ENCODE measurements at regions not wholly inside any gene's neighbourhood (a gene's known extent, or its start where the extent isn't known, plus 50 kb on each side); places are given as distances from the start of the nearest gene placed in this dataset.

GRCh38 chr4:57682275-57682674, 572.1 kb upstream of the IGFBP7 start:
- no peak for DNase-seq

DNA sequence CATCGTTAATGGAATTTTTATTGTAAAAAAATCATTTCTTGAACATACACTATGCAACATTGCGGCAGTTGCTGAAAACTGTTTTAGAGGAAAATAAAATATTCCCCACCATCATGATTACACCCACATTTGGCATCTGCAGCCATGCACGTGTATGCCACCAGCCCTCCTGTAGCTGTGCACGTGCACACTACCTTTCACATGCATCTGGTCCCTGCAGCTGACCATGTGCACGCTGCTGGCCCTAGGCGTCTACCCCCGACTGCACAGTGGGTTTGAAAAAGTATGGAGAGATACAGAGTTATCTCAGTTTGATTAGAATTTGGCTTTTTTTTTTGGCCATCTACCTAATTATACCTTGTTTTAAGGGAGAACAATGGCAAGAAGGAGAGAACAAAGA, 569.8 kb upstream of the IGFBP7 start:
- no peak for DNase-seq

DNA sequence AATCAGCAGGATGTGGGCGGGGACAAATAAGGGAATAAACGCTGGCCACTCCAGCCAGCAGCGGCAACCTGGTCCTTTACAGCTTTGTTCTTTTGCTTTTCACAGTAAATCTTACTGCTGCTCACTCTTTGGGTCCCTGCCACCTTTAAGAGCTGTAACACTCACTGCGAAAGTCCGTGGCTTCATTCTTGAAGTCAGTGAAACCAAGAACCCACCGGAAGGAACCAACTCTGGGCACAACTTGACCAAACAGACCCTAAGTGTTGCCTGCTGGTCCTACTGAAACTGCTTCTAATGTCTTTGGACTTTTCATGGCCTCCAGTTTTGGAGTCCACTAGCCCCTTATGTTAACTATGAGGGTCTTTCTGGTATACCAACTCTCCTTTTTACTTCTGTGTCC, 566.2 kb upstream of the IGFBP7 start:
- DNase-seq = no peak

- no peak for DNase-seq
Observed at GRCh38 chr4:57672846-57673433, 562.8 kb upstream of the IGFBP7 start.

- no peak for DNase-seq
Observed at GRCh38 chr4:57668621-57669020, 558.4 kb upstream of the IGFBP7 start.

DNA sequence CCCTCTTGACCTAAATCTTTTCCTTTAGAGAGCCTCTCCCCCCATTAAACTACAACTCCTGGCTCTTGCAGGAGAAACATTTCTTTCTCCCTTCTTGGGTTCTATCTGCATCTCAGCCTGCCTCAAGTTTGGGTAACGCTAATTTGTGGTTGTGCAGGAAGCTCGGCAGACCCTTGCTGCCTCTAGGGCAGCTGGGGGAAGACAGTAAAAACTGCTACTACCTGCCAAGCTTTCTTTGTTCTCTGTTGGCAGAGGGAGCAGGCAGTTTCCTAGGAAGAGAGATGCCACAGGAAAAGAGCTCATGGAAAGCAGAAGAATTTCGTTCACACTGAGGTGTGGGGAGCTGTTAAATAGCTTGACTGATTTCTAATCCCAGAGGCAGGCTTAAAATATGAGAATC, 555.6 kb upstream of the IGFBP7 start:
- DNase-seq = no peak

GRCh38 chr4:57661517-57662090, 551.4 kb upstream of the IGFBP7 start:
- no peak for DNase-seq

GRCh38 chr4:57658673-57659072, 548.5 kb upstream of the IGFBP7 start:
- DNase-seq = no peak

GRCh38 chr4:57658188-57658587, 548.0 kb upstream of the IGFBP7 start:
- DNase-seq = no peak

DNA sequence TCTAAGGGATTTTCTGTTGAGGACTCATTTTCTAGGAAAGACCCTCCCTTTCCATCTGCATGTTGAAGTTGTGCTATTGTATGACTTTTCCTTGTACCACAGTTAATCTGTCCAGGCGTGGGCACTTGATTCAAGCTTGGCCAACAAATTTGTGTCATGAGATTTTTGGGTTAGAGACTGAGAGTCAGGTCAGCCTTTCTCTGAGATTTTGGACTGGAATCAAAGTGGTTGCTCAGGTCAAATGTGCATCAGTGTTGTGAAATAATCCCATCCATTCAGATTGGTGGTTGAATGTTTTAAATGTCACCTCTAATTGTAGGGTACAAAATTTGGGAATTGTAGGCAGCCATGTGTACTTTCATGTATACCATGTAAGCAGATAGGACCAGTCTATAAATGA, 545.2 kb upstream of the IGFBP7 start:
- DNase-seq = no peak

DNA sequence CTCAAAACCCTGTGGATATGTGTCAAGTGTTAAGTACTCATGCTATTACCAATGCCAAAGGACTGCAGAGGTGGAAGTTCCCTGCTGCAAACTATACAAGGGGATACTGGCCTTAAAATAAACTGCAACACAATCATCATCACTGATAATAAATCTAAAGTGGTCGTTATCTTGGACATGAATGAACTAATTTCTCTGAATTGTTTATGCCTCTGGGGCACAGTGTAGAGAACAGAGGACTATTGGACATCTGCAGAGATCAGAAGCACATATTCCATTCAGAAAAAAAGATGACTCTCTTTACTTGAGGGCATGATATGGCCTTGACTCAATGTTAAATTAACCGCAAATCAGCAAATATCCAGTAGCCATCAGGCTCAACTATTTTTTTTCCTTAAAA, 542.6 kb upstream of the IGFBP7 start:
- no peak for DNase-seq

GRCh38 chr4:57640391-57641100, 530.4 kb upstream of the IGFBP7 start:
- no peak for DNase-seq

DNA sequence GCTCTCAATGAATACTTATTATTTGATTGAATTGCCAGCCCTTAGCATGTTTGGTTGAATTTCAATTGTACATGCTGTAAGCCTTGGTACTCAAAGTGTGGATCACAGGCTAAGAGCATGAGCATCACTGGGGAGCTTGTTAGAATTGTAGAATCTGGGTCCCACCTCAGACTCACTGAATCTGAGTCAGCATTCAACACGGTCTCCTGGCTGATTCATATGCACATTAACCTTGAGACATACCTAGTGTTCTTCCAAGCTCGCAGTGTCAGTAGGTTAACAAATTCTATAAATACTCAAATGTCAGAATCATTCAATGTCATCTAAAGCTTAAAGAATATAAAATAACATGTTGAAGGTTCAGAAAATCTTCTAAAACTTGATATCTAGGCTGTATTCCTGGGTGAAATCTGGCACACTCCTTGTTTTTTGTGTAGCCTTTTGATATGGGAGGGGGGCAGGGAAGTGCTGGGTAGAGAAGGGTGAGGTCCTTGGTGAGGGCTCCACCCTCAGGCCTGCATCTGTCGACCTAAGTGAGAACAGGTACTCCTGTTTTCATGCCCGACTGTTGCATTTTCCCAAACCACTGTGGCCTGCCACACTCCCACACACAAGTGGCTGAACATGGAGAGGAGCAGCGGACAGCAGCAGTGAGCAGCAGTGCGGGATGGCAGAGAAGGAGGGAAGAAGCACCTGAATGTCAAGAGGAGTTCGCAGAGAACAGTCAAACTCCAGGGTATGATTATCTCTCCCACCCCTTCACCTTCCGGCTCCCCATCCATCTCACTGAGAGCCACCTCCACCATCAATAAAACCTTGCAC, 529.6 kb upstream of the IGFBP7 start:
- DNase-seq = no peak

DNA sequence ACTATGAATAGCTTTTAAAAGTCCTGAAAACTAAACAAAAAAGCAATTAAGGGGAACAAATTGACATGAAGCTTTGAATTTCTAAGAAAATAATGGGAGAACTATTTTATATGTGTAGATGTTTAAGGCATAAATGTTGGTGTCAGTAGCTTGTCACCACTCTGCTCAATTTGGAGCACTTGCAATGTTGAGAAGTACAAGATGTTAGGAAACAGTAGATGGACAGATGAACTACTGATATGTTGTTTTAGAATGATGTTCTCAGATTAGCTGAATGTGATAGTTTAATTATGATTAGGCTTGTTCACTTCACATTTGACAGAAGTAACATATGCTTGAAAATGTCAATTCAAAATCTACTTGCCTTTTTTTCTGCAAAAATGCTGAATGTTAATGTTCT, 525.7 kb upstream of the IGFBP7 start:
- DNase-seq = no peak

DNA sequence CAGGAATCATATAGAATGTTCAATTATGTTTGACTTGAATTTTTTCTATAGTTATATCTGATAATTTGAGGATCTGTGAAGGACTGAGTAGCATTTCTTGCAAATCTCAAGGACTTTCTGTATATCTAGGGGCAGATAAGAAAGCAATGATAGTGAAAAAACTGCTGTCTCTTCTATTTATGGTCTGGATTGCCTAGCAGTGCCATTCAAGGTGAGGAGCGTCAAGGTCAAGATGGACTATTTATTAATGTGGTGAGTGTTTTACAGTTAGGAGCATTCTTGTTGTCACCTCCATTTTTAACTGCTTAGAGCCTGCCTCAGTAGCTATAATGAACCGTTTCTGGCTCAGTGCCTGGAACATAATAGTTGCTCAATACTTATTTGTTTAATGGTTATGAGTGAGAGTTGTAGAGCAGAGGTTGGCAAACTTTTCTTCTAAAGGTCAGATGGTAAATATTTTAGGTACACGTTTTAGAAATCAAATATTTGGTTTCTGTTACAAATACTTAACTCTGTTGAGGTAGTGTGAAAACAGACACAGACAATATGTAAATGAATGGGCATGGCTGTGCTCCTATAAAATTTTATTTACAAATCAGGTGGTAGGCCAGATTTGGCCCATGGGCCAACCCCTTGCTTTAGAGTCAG, 523.2 kb upstream of the IGFBP7 start:
- DNase-seq = no peak

DNA sequence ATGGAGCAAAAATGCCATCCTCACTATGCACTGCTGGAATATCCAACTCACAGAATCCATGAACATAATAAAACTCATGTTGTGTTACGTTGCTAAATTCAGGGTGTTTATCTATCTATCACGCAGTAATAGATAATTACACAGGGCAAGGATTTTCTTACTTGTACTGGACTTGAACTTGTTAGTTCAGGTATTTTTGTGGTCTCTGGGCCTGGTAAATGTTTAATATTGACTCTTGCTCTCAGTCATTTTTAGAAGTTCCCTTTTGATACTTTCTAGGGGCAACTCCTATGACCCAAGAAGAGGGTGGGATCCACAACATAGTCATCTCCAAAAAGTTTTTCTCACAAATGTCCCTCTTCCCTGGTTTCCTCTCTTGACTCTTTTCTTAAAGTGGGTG, 522.4 kb upstream of the IGFBP7 start:
- no peak for DNase-seq

- DNase-seq = no peak
Observed at GRCh38 chr4:57631147-57631546, 521.0 kb upstream of the IGFBP7 start.

DNA sequence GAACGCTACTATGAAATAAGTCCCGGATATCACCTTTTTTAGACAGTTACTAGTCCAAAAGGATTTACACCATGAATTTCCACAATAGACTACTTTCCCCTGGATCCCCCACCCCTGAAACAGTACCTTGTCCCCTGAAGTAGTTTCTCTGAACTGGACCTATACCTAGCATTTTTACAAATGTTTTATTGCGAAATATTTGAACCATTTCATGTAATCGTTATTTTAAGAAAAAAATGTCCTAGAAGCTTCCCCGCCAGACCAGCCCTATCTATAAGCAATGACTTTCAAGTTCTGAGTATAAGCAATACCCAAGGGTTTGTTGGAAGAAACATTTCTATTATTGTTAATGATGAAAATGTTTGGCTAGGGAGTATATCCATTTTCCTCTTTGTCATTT, 517.8 kb upstream of the IGFBP7 start:
- DNase-seq = no peak

DNA sequence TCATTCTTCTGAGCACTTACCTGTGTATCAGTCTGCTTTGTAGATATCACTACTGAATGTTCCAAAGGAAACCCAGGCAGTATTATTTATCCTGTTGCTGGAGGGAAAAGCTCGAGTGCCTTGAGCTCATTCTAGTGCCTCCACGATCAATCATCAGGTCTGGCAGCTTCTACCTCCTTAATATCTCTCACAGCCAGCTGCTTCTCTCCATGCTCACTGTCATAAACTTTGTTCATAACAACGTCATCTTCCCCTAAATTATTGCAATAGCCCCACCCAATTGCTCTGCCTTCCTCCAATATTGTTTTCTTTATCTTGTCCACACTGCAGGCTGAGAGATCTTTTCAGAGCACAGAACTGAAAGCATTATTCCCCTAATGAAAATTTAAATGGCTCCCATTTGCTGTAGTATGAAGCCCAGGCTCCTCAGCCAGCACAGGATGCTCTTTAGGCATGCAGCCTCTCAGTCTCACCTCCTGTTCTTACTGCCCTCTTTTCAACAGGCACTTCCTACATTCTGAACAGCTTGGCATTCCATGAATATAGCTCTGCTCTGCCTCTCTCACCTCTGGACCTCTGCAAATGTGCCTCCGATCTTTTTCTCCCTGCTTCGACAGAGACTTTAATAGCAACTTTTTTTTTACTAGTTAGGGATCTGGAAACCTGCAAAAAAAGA, 504.2 kb upstream of the IGFBP7 start:
- no peak for DNase-seq

DNA sequence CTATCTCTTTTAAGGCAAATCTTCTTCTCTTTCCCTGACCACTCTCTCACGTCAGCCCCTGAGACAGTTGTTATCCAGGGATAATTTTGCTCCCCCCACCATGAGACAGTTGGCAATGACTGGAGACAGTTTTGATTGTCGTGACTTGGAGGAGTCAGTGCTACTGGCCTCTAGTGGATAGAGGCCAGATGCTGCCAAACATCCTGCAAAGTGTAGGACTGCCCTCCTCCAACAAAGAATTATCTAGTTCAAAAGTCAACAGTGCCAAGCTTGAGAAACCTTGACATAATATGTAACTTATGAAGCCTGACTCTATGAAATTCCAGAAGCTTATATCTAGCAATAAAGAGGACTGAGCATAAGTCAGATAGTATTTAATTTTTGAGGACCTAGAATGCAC, 502.1 kb upstream of the IGFBP7 start:
- no peak for DNase-seq

- DNase-seq = no peak
Observed at GRCh38 chr4:57607566-57608180, 497.5 kb upstream of the IGFBP7 start.

GRCh38 chr4:57605376-57605775, 495.2 kb upstream of the IGFBP7 start:
- no peak for DNase-seq

All from C1 segment of cervical spinal cord (tissue), 14 donors.